Peyer's patch (tissue), 4 donors: ENCODE measurements at regions not wholly inside any gene's neighbourhood (a gene's known extent, or its start where the extent isn't known, plus 50 kb on each side); places are given as distances from the start of the nearest gene placed in this dataset.

ENCODE experiments used
- DNase-seq, 3 donors: peaks; one replicate each; pipeline ENCODE4 v3.0.0-alpha.2; 2017 to 2019
- H3K27ac ChIP-seq, 4 donors: fragments of 200-600 bp; sonication (generic); one replicate each; pipeline ENCODE4 v1.5.1; 2016 to 2019
- H3K27me3 ChIP-seq, 2 donors: fragments of 200-600 bp; sonication (generic); one replicate each; pipeline ENCODE4 v1.5.1; 2019
- H3K36me3 ChIP-seq, 3 donors: fragments of 200-600 bp; sonication (generic); one replicate each; pipeline ENCODE4 v1.5.1; 2016 to 2019
- H3K4me1 ChIP-seq, 4 donors: fragments of 200-600 bp; sonication (generic); one replicate each; pipeline ENCODE4 v1.5.1; 2016 to 2019
- H3K4me3 ChIP-seq, 4 donors: fragments of 200-600 bp; sonication (generic); 1 replicate in 3 of 4; 2 replicates in 1 of 4; pipeline ENCODE4 v1.5.1; 2016 to 2019; ENCODE audit warnings: mild to moderate bottlenecking in 1 of 4
- H3K9me3 ChIP-seq, 4 donors: fragments of 200-600 bp; sonication (generic); one replicate each; pipeline ENCODE4 v1.5.1; 2016 to 2019; ENCODE audit warnings: mild to moderate bottlenecking in 1 of 4
- CTCF ChIP-seq, 6 experiments: fragments of 450-650 bp in 4 of 6; fragments of 200-600 bp in 2 of 6; sonication (generic) in 1 of 6; IDR thresholded peaks; one replicate each; pipeline ENCODE4 v1.5.1; 2017 to 2019; ENCODE audit warnings: antibody characterized with exemption in 6 of 6, mild to moderate bottlenecking in 3 of 6, moderate library complexity in 1 of 6
- POLR2A ChIP-seq, 2 donors: fragments of 450-650 bp; IDR thresholded peaks; one replicate each; pipeline ENCODE4 v1.5.1; 2017; ENCODE audit warnings: antibody characterized with exemption in 2 of 2, mild to moderate bottlenecking in 2 of 2, moderate library complexity in 2 of 2

- no peaks in the 10 kb centered on the region for H3K27me3 ChIP-seq
- no peak for DNase-seq
- H3K36me3 ChIP-seq, result no peaks in the 10 kb centered on the region
- no peak overlapping the region for H3K4me3 ChIP-seq
- TF ChIP-seq POLR2A (IDR thresholded peaks at IDR 0.05) (no peak), CTCF (IDR thresholded peaks at IDR 0.05) (no peak)
- H3K27ac ChIP-seq, result no peak overlapping the region
- no peaks in the 10 kb centered on the region for H3K4me1 ChIP-seq
- H3K9me3 ChIP-seq, result no peaks in the 10 kb centered on the region
Measured at GRCh38 chr1:55821234-55821633, 606.1 kb upstream of the USP24 start.

- no peak for DNase-seq
- Histone ChIP-seq H3K4me3 (no peak overlapping the region), H3K27ac (no peak overlapping the region), H3K4me1 (no peaks in the 10 kb centered on the region), H3K9me3 (no peaks in the 10 kb centered on the region), H3K36me3 (no peaks in the 10 kb centered on the region), H3K27me3 (no peaks in the 10 kb centered on the region)
- TF ChIP-seq POLR2A (IDR thresholded peaks at IDR 0.05) (no peak), CTCF (IDR thresholded peaks at IDR 0.05) (no peak)
Measured at GRCh38 chr1:55820501-55820900, 605.3 kb upstream of the USP24 start.

GRCh38 chr1:55819011-55819410 is 603.8 kb upstream of the USP24 start:
- H3K36me3 ChIP-seq, result no peaks in the 10 kb centered on the region
- DNase-seq, result no peak
- no peak overlapping the region for H3K27ac ChIP-seq
- no peaks in the 10 kb centered on the region for H3K4me1 ChIP-seq
- no peak for TF ChIP-seq CTCF (IDR thresholded peaks at IDR 0.05)
- TF ChIP-seq POLR2A (IDR thresholded peaks at IDR 0.05), result no peak
- H3K27me3 ChIP-seq, result no peaks in the 10 kb centered on the region
- no peaks in the 10 kb centered on the region for H3K9me3 ChIP-seq
- H3K4me3 ChIP-seq, result no peak overlapping the region

- Histone ChIP-seq H3K36me3 (no peaks in the 10 kb centered on the region), H3K4me3 (no peak overlapping the region), H3K27ac (no peak overlapping the region), H3K4me1 (no peaks in the 10 kb centered on the region), H3K27me3 (no peaks in the 10 kb centered on the region), H3K9me3 (no peaks in the 10 kb centered on the region)
- TF ChIP-seq POLR2A (IDR thresholded peaks at IDR 0.05) (no peak), CTCF (IDR thresholded peaks at IDR 0.05) (no peak)
- no peak for DNase-seq
Measured at GRCh38 chr1:55816456-55817426, 601.6 kb upstream of the USP24 start.

GRCh38 chr1:55815745-55816455 is 600.7 kb upstream of the USP24 start:
- TF ChIP-seq POLR2A (IDR thresholded peaks at IDR 0.05) (no peak), CTCF (IDR thresholded peaks at IDR 0.05) (no peak)
- no peaks in the 10 kb centered on the region for H3K36me3 ChIP-seq
- no peaks in the 10 kb centered on the region for H3K4me1 ChIP-seq
- no peaks in the 10 kb centered on the region for H3K9me3 ChIP-seq
- H3K27me3 ChIP-seq, result no peaks in the 10 kb centered on the region
- H3K4me3 ChIP-seq, result no peak overlapping the region
- DNase-seq, result no peak
- H3K27ac ChIP-seq, result no peak overlapping the region
